ENCODE measurements at regions not wholly inside any gene's neighbourhood (a gene's known extent, or its start where the extent isn't known, plus 50 kb on each side); places are given as distances from the start of the nearest gene placed in this dataset.

- no peak overlapping the region for H3K27ac ChIP-seq (ENCODE audit: low read depth in 2 of 2, low read length in 1 of 2)
- no peaks in the 10 kb centered on the region for H3K4me1 ChIP-seq (ENCODE audit: control insufficient read depth in 2 of 2, insufficient read depth in 2 of 2, low read length in 1 of 2)
- H3K27me3 ChIP-seq (ENCODE audit: control insufficient read depth in 1 of 2, insufficient read depth in 2 of 2, low read length in 2 of 2): no peaks in the 10 kb centered on the region
- no peak overlapping the region for H3K4me3 ChIP-seq (ENCODE audit: low read depth in 1 of 2, low read length in 2 of 2)
- 86 to 94% methylated on average over 2 of the region's 2 CpGs for WGBS, 2 donors
- H3K9me3 ChIP-seq (ENCODE audit: control insufficient read depth in 2 of 2, insufficient read depth in 1 of 2, low read depth in 1 of 2, low read length in 1 of 2): peaks cover 0 to 2% of the 10 kb centered on the region in 2 donors
- no peaks in the 10 kb centered on the region for H3K36me3 ChIP-seq (ENCODE audit: control insufficient read depth in 2 of 2, insufficient read depth in 2 of 2, low read length in 1 of 2)
Observed at GRCh38 chr5:111656580-111656979, 100.4 kb downstream of the NREP start.

- no peaks in the 10 kb centered on the region for H3K9me3 ChIP-seq (ENCODE audit: control insufficient read depth in 2 of 2, insufficient read depth in 1 of 2, low read depth in 1 of 2, low read length in 1 of 2)
- H3K4me1 ChIP-seq (ENCODE audit: control insufficient read depth in 2 of 2, insufficient read depth in 2 of 2, low read length in 1 of 2): no peaks in the 10 kb centered on the region
- no peaks in the 10 kb centered on the region for H3K36me3 ChIP-seq (ENCODE audit: control insufficient read depth in 2 of 2, insufficient read depth in 2 of 2, low read length in 1 of 2)
- no peaks in the 10 kb centered on the region for H3K27me3 ChIP-seq (ENCODE audit: control insufficient read depth in 1 of 2, insufficient read depth in 2 of 2, low read length in 2 of 2)
- H3K4me3 ChIP-seq (ENCODE audit: low read depth in 1 of 2, low read length in 2 of 2): no peak overlapping the region
- H3K27ac ChIP-seq (ENCODE audit: low read depth in 2 of 2, low read length in 1 of 2): no peak overlapping the region
- 16 to 23% methylated on average over 2 of the region's 2 CpGs for WGBS, 2 donors
Observed at GRCh38 chr5:111655169-111655924, 101.6 kb downstream of the NREP start.

- Histone ChIP-seq H3K36me3 (ENCODE audit: control insufficient read depth in 2 of 2, insufficient read depth in 2 of 2, low read length in 1 of 2) (no peaks in the 10 kb centered on the region), H3K4me3 (ENCODE audit: low read depth in 1 of 2, low read length in 2 of 2) (no peak overlapping the region), H3K27me3 (ENCODE audit: control insufficient read depth in 1 of 2, insufficient read depth in 2 of 2, low read length in 2 of 2) (no peaks in the 10 kb centered on the region), H3K27ac (ENCODE audit: low read depth in 2 of 2, low read length in 1 of 2) (no peak overlapping the region), H3K4me1 (ENCODE audit: control insufficient read depth in 2 of 2, insufficient read depth in 2 of 2, low read length in 1 of 2) (no peaks in the 10 kb centered on the region), H3K9me3 (ENCODE audit: control insufficient read depth in 2 of 2, insufficient read depth in 1 of 2, low read depth in 1 of 2, low read length in 1 of 2) (no peaks in the 10 kb centered on the region)
- WGBS, 2 donors: 82 to 88% methylated on average over 6 of the region's 6 CpGs
Observed at GRCh38 chr5:111653408-111653807, 103.6 kb downstream of the NREP start.

- Histone ChIP-seq H3K36me3 (ENCODE audit: control insufficient read depth in 2 of 2, insufficient read depth in 2 of 2, low read length in 1 of 2) (no peaks in the 10 kb centered on the region), H3K9me3 (ENCODE audit: control insufficient read depth in 2 of 2, insufficient read depth in 1 of 2, low read depth in 1 of 2, low read length in 1 of 2) (no peaks in the 10 kb centered on the region), H3K27ac (ENCODE audit: low read depth in 2 of 2, low read length in 1 of 2) (no peak overlapping the region), H3K4me3 (ENCODE audit: low read depth in 1 of 2, low read length in 2 of 2) (no peak overlapping the region), H3K27me3 (ENCODE audit: control insufficient read depth in 1 of 2, insufficient read depth in 2 of 2, low read length in 2 of 2) (no peaks in the 10 kb centered on the region), H3K4me1 (ENCODE audit: control insufficient read depth in 2 of 2, insufficient read depth in 2 of 2, low read length in 1 of 2) (no peaks in the 10 kb centered on the region)
- WGBS, 2 donors: 78 to 82% methylated on average over 1 of the region's 1 CpG
Observed at GRCh38 chr5:111649516-111649915, 107.5 kb downstream of the NREP start.

- Histone ChIP-seq H3K27me3 (ENCODE audit: control insufficient read depth in 1 of 2, insufficient read depth in 2 of 2, low read length in 2 of 2) (no peaks in the 10 kb centered on the region), H3K9me3 (ENCODE audit: control insufficient read depth in 2 of 2, insufficient read depth in 1 of 2, low read depth in 1 of 2, low read length in 1 of 2) (no peaks in the 10 kb centered on the region), H3K4me1 (ENCODE audit: control insufficient read depth in 2 of 2, insufficient read depth in 2 of 2, low read length in 1 of 2) (no peaks in the 10 kb centered on the region), H3K4me3 (ENCODE audit: low read depth in 1 of 2, low read length in 2 of 2) (no peak overlapping the region), H3K27ac (ENCODE audit: low read depth in 2 of 2, low read length in 1 of 2) (no peak overlapping the region), H3K36me3 (ENCODE audit: control insufficient read depth in 2 of 2, insufficient read depth in 2 of 2, low read length in 1 of 2) (no peaks in the 10 kb centered on the region)
- 76% methylated on average over 6 of the region's 6 CpGs for WGBS, 2 donors
Observed at GRCh38 chr5:111645303-111645838, 111.6 kb downstream of the NREP start.

GRCh38 chr5:111643499-111643898 is 113.5 kb downstream of the NREP start:
- no peaks in the 10 kb centered on the region for H3K27me3 ChIP-seq (ENCODE audit: control insufficient read depth in 1 of 2, insufficient read depth in 2 of 2, low read length in 2 of 2)
- peaks cover 3 to 7% of the 10 kb centered on the region in 2 donors for H3K9me3 ChIP-seq (ENCODE audit: control insufficient read depth in 2 of 2, insufficient read depth in 1 of 2, low read depth in 1 of 2, low read length in 1 of 2)
- H3K27ac ChIP-seq (ENCODE audit: low read depth in 2 of 2, low read length in 1 of 2): no peak overlapping the region
- no peak overlapping the region for H3K4me3 ChIP-seq (ENCODE audit: low read depth in 1 of 2, low read length in 2 of 2)
- 72 to 76% methylated on average over 2 of the region's 2 CpGs for WGBS, 2 donors
- no peaks in the 10 kb centered on the region for H3K36me3 ChIP-seq (ENCODE audit: control insufficient read depth in 2 of 2, insufficient read depth in 2 of 2, low read length in 1 of 2)
- no peaks in the 10 kb centered on the region for H3K4me1 ChIP-seq (ENCODE audit: control insufficient read depth in 2 of 2, insufficient read depth in 2 of 2, low read length in 1 of 2)

- no peak overlapping the region for H3K27ac ChIP-seq (ENCODE audit: low read depth in 2 of 2, low read length in 1 of 2)
- H3K4me1 ChIP-seq (ENCODE audit: control insufficient read depth in 2 of 2, insufficient read depth in 2 of 2, low read length in 1 of 2): no peaks in the 10 kb centered on the region
- no peaks in the 10 kb centered on the region for H3K27me3 ChIP-seq (ENCODE audit: control insufficient read depth in 1 of 2, insufficient read depth in 2 of 2, low read length in 2 of 2)
- no peaks in the 10 kb centered on the region for H3K36me3 ChIP-seq (ENCODE audit: control insufficient read depth in 2 of 2, insufficient read depth in 2 of 2, low read length in 1 of 2)
- 26 to 44% methylated on average over 4 of the region's 4 CpGs for WGBS, 2 donors
- H3K9me3 ChIP-seq (ENCODE audit: control insufficient read depth in 2 of 2, insufficient read depth in 1 of 2, low read depth in 1 of 2, low read length in 1 of 2): peaks cover 3 to 7% of the 10 kb centered on the region in 2 donors
- no peak overlapping the region for H3K4me3 ChIP-seq (ENCODE audit: low read depth in 1 of 2, low read length in 2 of 2)
Observed at GRCh38 chr5:111641533-111642233, 115.3 kb downstream of the NREP start.

- Histone ChIP-seq H3K9me3 (ENCODE audit: control insufficient read depth in 2 of 2, insufficient read depth in 1 of 2, low read depth in 1 of 2, low read length in 1 of 2) (peaks cover 3 to 7% of the 10 kb centered on the region in 2 donors), H3K4me1 (ENCODE audit: control insufficient read depth in 2 of 2, insufficient read depth in 2 of 2, low read length in 1 of 2) (no peaks in the 10 kb centered on the region), H3K27me3 (ENCODE audit: control insufficient read depth in 1 of 2, insufficient read depth in 2 of 2, low read length in 2 of 2) (no peaks in the 10 kb centered on the region), H3K4me3 (ENCODE audit: low read depth in 1 of 2, low read length in 2 of 2) (no peak overlapping the region), H3K27ac (ENCODE audit: low read depth in 2 of 2, low read length in 1 of 2) (no peak overlapping the region), H3K36me3 (ENCODE audit: control insufficient read depth in 2 of 2, insufficient read depth in 2 of 2, low read length in 1 of 2) (no peaks in the 10 kb centered on the region)
- WGBS, 2 donors: 56 to 73% methylated on average over 2 of the region's 2 CpGs
Observed at GRCh38 chr5:111639912-111640311, 117.1 kb downstream of the NREP start.

- H3K27ac ChIP-seq (ENCODE audit: low read depth in 2 of 2, low read length in 1 of 2): no peak overlapping the region
- H3K36me3 ChIP-seq (ENCODE audit: control insufficient read depth in 2 of 2, insufficient read depth in 2 of 2, low read length in 1 of 2): no peaks in the 10 kb centered on the region
- no peak overlapping the region for H3K4me3 ChIP-seq (ENCODE audit: low read depth in 1 of 2, low read length in 2 of 2)
- 60 to 70% methylated on average over 2 of the region's 2 CpGs for WGBS, 2 donors
- H3K9me3 ChIP-seq (ENCODE audit: control insufficient read depth in 2 of 2, insufficient read depth in 1 of 2, low read depth in 1 of 2, low read length in 1 of 2): peaks cover 3 to 7% of the 10 kb centered on the region in 2 donors
- no peaks in the 10 kb centered on the region for H3K27me3 ChIP-seq (ENCODE audit: control insufficient read depth in 1 of 2, insufficient read depth in 2 of 2, low read length in 2 of 2)
- no peaks in the 10 kb centered on the region for H3K4me1 ChIP-seq (ENCODE audit: control insufficient read depth in 2 of 2, insufficient read depth in 2 of 2, low read length in 1 of 2)
Observed at GRCh38 chr5:111636736-111637135, 120.3 kb downstream of the NREP start.

Data from esophagus (tissue), 2 donors.